ENCODE measurements at regions not wholly inside any gene's neighbourhood (a gene's known extent, or its start where the extent isn't known, plus 50 kb on each side); places are given as distances from the start of the nearest gene placed in this dataset.

DNA sequence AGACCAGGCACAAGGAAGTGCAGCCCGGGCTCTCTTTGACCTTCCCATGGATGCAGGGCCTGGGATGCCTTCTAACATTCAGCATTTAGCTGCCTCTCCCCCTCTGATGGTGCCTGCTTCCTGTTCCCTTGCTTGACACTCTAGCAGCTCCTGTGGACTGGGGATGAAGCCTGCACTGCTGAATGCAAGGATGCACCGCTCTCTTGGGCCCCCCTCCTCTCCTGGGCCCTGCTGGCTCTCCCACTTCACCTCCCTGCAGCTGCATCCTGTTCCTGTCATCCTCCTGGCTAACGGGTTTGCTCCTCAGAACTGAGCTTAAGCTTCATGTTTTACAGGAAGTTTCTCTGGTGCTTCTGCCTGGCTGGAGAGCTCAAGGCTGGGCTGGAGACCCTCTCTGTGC, 254.1 kb downstream of the TSN start:
- DNase-seq (ENCODE audit: low spot score): peak; percentile 35
- H3K4me1 Mint-ChIP-seq (ENCODE audit: unreplicated experiment): peaks cover 14% of the 10 kb centered on the region
- H3K27me3 Mint-ChIP-seq (ENCODE audit: unreplicated experiment): peaks cover 3% of the 10 kb centered on the region
- H3K36me3 Mint-ChIP-seq (ENCODE audit: low read depth, unreplicated experiment): no peaks in the 10 kb centered on the region
- no peak overlapping the region for H3K27ac Mint-ChIP-seq (ENCODE audit: unreplicated experiment)
- no peak overlapping the region for H3K4me3 Mint-ChIP-seq (ENCODE audit: unreplicated experiment)
- H3K9me3 Mint-ChIP-seq (ENCODE audit: unreplicated experiment): no peaks in the 10 kb centered on the region
- TF ChIP-seq, protein P1, sequence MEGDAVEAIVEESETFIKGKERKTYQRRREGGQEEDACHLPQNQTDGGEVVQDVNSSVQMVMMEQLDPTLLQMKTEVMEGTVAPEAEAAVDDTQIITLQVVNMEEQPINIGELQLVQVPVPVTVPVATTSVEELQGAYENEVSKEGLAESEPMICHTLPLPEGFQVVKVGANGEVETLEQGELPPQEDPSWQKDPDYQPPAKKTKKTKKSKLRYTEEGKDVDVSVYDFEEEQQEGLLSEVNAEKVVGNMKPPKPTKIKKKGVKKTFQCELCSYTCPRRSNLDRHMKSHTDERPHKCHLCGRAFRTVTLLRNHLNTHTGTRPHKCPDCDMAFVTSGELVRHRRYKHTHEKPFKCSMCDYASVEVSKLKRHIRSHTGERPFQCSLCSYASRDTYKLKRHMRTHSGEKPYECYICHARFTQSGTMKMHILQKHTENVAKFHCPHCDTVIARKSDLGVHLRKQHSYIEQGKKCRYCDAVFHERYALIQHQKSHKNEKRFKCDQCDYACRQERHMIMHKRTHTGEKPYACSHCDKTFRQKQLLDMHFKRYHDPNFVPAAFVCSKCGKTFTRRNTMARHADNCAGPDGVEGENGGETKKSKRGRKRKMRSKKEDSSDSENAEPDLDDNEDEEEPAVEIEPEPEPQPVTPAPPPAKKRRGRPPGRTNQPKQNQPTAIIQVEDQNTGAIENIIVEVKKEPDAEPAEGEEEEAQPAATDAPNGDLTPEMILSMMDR (IDR thresholded peaks at IDR 0.05; ENCODE audit: unreplicated experiment): no peak

DNA sequence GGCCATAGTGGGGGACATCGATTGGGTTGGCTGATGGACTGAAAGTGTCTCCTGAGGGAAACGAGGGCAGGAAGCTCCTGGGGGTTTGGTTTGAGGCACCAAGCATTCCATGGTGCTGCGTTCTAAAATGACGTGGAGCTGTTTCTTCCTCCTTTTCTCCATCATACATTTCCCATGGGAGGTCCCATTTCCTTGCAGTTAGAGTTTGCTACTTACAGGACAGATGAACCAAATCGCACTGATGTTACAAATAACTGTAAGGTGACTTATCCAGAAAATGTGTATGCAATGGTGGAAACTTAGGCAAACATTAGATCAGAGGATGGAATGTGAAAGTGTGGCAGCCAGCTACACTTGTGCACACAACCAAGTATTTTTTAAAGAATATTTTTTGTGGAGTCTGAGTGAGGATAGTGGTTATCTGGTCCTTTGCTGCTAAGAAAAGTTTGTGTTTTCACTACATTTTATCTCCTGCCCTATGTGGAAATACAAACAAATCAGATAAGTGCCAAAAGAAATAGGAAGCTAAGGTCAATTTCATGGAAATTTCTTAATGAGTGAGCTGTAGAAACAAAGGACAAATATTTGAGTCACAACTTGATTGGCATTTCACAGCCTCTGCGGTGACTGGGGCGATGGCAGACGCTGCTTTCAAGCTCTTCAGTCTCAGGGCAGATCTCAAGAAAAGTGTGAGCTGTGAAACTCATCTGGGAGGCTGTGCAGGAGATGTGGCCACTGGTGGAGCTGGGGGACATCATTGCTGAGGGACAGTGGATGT, 256.2 kb downstream of the TSN start:
- DNase-seq (ENCODE audit: low spot score): no peak
- Mint-ChIP-seq H3K27me3 (ENCODE audit: unreplicated experiment) (peaks cover 3% of the 10 kb centered on the region), H3K36me3 (ENCODE audit: low read depth, unreplicated experiment) (no peaks in the 10 kb centered on the region), H3K4me3 (ENCODE audit: unreplicated experiment) (no peak overlapping the region), H3K27ac (ENCODE audit: unreplicated experiment) (no peak overlapping the region), H3K4me1 (ENCODE audit: unreplicated experiment) (peaks cover 14% of the 10 kb centered on the region), H3K9me3 (ENCODE audit: unreplicated experiment) (no peaks in the 10 kb centered on the region)
- TF ChIP-seq, protein P1 (IDR thresholded peaks at IDR 0.05; ENCODE audit: unreplicated experiment): no peak

DNA sequence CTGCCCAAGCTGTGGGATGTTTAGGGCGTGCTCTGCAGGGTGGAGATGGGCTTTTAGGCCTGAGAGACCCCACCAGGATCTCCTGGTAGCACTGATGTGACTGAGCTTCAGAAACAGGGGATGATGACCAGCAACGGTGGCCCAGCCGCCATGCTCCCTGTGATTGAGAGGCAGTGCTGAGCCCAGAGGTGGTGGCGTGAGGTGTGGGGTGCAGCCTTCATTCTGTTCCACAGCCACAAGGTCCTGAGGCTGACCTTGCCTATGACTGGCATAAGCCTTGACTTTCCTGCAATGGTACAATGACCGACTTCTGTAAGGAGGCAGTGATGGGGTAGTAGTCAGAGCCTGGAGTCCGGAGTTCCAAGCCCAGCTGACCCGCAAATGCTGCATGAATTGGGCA, 263.3 kb downstream of the TSN start:
- Mint-ChIP-seq H3K9me3 (ENCODE audit: unreplicated experiment) (no peaks in the 10 kb centered on the region), H3K4me1 (ENCODE audit: unreplicated experiment) (peaks cover 6% of the 10 kb centered on the region), H3K36me3 (ENCODE audit: low read depth, unreplicated experiment) (no peaks in the 10 kb centered on the region), H3K4me3 (ENCODE audit: unreplicated experiment) (no peak overlapping the region), H3K27ac (ENCODE audit: unreplicated experiment) (no peak overlapping the region), H3K27me3 (ENCODE audit: unreplicated experiment) (peaks cover 1% of the 10 kb centered on the region)
- DNase-seq (ENCODE audit: low spot score): no peak
- TF ChIP-seq, protein P1 (IDR thresholded peaks at IDR 0.05; ENCODE audit: unreplicated experiment): no peak

DNA sequence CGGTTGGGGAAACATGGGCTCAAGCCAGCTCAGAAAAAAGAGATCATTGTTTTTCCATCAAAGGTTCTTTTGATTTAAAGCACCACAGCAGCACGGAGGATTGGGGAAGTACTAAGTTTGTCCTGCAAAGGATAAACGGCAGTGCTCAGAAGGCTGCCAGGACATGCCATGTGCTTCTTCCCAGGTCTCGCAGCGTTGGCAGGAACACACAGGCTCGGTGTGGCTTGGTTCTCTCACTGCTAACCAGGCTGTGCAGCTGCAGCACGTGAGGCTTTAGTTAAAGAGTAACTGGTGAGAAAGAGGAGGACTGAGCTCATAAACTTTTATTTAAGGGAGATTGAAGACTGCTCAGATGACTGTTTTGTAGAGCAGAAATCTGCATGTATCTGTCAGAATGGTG, 264.3 kb downstream of the TSN start:
- H3K9me3 Mint-ChIP-seq (ENCODE audit: unreplicated experiment): no peaks in the 10 kb centered on the region
- peaks cover 6% of the 10 kb centered on the region for H3K4me1 Mint-ChIP-seq (ENCODE audit: unreplicated experiment)
- no peak overlapping the region for H3K27ac Mint-ChIP-seq (ENCODE audit: unreplicated experiment)
- H3K4me3 Mint-ChIP-seq (ENCODE audit: unreplicated experiment): no peak overlapping the region
- H3K36me3 Mint-ChIP-seq (ENCODE audit: low read depth, unreplicated experiment): no peaks in the 10 kb centered on the region
- TF ChIP-seq, protein P1 (IDR thresholded peaks at IDR 0.05; ENCODE audit: unreplicated experiment): no peak
- DNase-seq (ENCODE audit: low spot score): no peak
- peaks cover 1% of the 10 kb centered on the region for H3K27me3 Mint-ChIP-seq (ENCODE audit: unreplicated experiment)

DNA sequence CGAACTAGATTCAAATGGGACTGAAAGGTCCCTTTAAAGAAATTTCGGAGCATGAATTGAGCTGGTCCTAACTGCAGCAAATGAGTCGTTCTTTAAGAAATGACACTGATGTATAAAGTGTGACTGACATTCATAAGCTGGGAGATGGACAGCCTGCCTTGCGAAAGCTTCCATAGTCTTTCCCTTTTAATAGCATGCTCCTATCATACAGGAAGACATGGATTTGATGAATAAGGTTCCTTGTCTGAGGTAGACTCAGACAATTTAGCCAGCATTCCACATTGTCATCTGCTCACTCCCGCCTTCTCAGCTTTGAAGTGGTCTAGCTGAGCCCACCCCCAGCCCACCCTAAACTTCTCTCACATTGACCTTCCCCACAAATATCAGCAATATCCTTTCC, 264.9 kb downstream of the TSN start:
- Mint-ChIP-seq H3K27me3 (ENCODE audit: unreplicated experiment) (peaks cover 1% of the 10 kb centered on the region), H3K4me3 (ENCODE audit: unreplicated experiment) (no peak overlapping the region), H3K4me1 (ENCODE audit: unreplicated experiment) (peaks cover 6% of the 10 kb centered on the region), H3K36me3 (ENCODE audit: low read depth, unreplicated experiment) (no peaks in the 10 kb centered on the region), H3K9me3 (ENCODE audit: unreplicated experiment) (no peaks in the 10 kb centered on the region), H3K27ac (ENCODE audit: unreplicated experiment) (no peak overlapping the region)
- DNase-seq (ENCODE audit: low spot score): no peak
- TF ChIP-seq, protein P1 (IDR thresholded peaks at IDR 0.05; ENCODE audit: unreplicated experiment): no peak

Data from endothelial cell (in vitro differentiated cells).